PFSK-1 (cell line): ENCODE measurements at regions not wholly inside any gene's neighbourhood (a gene's known extent, or its start where the extent isn't known, plus 50 kb on each side); places are given as distances from the start of the nearest gene placed in this dataset.

Source experiments
- POLR2AphosphoS5 ChIP-seq: IDR thresholded peaks from 2 replicates; pipeline ENCODE4 v1.6.1; 2012; ENCODE audit warnings: low read depth, mild to moderate bottlenecking, control low read depth, low read length, moderate library complexity
- REST ChIP-seq, 2 experiments: IDR thresholded peaks; 2 replicates each; pipeline versions ENCODE4 v1.6.1 to v1.8.0; 2011 to 2012; ENCODE audit warnings: low read depth in 2 of 2, low read length in 2 of 2, control low read depth in 1 of 2, inconsistent platforms in 1 of 2, mild to moderate bottlenecking in 1 of 2, moderate library complexity in 1 of 2; ENCODE audit not compliant: insufficient read depth in 1 of 2
- SIN3A ChIP-seq: IDR thresholded peaks from 2 replicates; pipeline ENCODE4 v1.6.1; 2012; ENCODE audit warnings: mild to moderate bottlenecking, low read length, moderate library complexity, borderline replicate concordance; ENCODE audit not compliant: insufficient read depth
- TAF1 ChIP-seq: IDR thresholded peaks from 2 replicates; pipeline ENCODE4 v1.6.1; 2012; ENCODE audit warnings: low read length, control low read depth, borderline replicate concordance; ENCODE audit not compliant: insufficient read depth

GRCh38 chr21:26736449-26736848 is 108.8 kb downstream of the ADAMTS1 start:
- TF ChIP-seq POLR2AphosphoS5 (no peak), REST (IDR thresholded peaks at IDR 0.05; ENCODE audit: insufficient read depth in 1 of 2, low read depth in 2 of 2, low read length in 2 of 2) (no peak), SIN3A (peak; percentile 89; the same call in 1 of the 2 replicates), TAF1 (no peak)
